GM19468 (cell line): ENCODE measurements at regions not wholly inside any gene's neighbourhood (a gene's known extent, or its start where the extent isn't known, plus 50 kb on each side); places are given as distances from the start of the nearest gene placed in this dataset.
"Not testable (repeated sequence)": the region's sequence is repeated elsewhere in the genome, so short reads cannot be mapped to it uniquely, and the experiment has no call there.

Experiments used
- ATAC-seq: cut with Tn5 transposase; IDR thresholded peaks from one replicate; pipeline ENCODE4 v1.9.1; 2021; ENCODE audit warnings: mild to moderate bottlenecking, moderate library complexity, moderate number of reproducible peaks; ENCODE audit not compliant: unreplicated experiment; ENCODE audit errors: extremely low read depth

- ATAC-seq, result not testable (repeated sequence)
Observed at GRCh38 chr1:95297906-95298305, 63.9 kb downstream of the RWDD3 start.

GRCh38 chr1:95301091-95301490 is 67.1 kb downstream of the RWDD3 start:
- no peak for ATAC-seq

DNA sequence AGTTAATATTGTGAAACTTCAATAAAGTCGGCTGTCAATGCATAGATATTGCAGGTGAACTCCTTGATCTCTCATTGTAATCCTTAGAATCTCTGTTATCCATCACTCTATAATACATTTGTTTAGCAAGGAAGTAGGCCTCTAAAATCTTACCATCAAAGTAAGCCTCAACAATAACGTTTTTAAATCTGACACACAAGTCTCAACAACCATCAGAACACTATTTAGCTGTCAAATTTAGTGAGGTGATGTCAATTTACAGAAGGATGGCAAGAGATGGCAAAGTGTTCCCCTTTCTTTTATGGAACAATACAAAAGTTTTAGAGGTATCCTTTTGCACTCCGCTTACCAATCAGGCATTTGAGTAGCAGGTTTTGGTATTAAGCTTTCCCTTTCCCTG is 67.6 kb downstream of the RWDD3 start:
- ATAC-seq, result no peak

DNA sequence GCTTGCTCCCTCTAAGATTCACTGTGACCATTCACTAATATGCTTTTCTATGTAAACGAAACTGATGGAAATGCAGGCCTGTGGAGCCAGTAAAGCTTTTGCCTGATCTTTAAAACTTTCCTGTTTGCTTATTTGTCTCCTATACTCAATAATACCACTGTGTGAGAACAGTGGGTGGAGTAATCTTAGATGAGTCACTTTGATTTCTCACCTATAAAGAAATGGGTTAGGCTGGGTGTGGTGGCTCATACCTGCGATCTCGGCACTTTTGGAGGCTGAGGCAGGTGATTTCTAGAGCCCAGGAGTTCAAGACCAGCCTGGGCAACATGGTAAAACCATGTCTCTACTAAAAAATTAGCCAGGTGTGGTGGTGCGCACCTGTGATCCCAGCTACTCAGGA is 70.8 kb downstream of the RWDD3 start:
- no peak for ATAC-seq

DNA sequence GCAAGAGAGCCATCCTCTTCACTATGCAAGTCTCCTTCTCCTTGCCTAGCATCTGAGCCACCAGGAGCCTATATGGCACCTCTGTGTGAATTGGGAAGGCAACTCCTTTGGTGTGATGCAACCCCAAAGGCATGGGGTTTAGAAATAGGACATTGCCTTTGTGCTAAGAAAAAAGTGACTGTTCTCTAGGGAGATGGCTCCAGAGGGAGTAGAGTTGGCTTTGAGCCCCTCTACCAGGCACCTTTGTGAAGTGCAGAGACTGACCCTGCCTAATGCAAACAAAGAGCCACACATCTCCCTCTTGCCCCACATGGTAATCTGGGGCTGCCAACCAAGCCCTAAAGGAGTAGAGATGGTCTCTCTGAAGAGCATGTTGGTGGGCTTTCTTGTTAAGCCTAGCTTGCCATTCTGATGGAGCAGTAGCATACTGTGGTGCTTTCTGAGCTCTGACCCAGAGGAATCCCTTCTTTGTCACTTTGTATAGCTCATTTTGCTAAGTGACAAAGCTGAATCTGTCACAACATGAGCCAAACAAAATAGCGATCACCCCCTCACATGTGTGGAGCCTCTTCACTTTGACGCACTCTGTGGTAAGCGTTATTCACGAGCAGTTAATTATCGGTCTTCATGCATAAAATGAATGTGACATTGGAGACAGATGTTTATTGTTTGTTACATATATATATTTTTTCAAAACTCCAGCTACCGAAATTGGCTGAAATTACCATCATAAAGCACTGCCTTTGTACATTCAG is 74.4 kb downstream of the RWDD3 start:
- no peak for ATAC-seq

DNA sequence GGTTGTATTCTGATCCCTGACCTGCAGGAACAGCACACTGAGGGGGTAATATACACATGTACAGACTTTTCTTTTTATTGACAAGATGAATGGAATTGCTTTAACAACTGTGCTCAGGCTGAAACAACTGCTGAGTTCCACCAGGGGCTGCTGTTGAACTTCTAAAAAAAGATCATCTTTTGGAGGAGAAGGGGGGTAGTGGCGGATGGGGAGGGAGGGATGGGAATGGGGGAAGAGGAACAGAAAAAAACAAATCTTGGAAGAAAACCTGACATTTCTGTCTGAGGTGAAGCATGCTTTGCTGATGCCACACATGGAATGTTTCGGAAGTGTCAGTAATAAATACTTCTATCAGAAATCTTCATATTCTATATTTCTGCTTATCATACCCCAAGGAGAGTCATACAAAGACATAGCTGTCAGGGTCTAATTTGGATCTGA is 75.0 kb downstream of the RWDD3 start:
- no peak for ATAC-seq

- no peak for ATAC-seq
Observed at GRCh38 chr1:95311014-95311413, 77.0 kb downstream of the RWDD3 start.

GRCh38 chr1:95311762-95312161 is 77.8 kb downstream of the RWDD3 start:
- no peak for ATAC-seq

DNA sequence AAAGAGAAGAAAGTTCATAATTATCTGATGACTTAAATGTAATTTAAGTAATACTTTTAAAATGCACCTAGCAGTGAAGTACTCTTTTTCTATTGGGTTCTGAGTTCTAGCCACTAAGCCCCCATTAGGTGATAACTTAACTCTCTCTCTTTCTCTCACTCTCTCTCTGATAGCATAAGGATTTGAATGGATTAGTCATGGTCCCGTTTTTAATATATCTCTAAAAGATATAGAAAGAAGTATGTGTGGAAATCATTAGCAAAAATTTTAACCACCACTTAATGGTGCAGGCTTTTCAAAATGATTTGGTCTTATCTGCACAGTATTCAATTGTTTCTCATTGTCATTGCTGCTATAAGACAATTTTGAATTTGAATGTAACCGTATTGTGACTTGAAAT is 78.2 kb downstream of the RWDD3 start:
- no peak for ATAC-seq

GRCh38 chr1:95313527-95313926 is 79.5 kb downstream of the RWDD3 start:
- no peak for ATAC-seq

- no peak for ATAC-seq
Observed at GRCh38 chr1:95321531-95321930, 87.5 kb downstream of the RWDD3 start.

GRCh38 chr1:95323123-95323522 is 89.1 kb downstream of the RWDD3 start:
- ATAC-seq, result no peak

DNA sequence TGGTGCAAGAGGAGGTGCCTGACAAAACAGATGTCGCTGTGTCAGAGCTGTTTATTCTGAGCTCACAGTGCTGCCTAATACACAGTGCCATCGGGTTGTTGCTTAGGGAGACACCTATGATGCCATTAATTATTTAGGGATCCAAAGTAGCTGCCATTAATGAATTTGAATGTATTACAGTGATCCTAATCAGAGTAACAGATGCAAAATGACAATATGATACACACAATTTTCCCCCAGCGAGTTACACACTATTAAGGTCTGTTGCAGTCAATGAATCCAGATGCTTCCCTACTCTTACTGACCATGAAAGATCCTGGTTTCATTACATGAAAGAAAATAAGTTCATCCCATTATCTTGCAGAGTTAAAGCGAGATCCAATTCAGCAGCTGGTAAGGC is 91.3 kb downstream of the RWDD3 start:
- no peak for ATAC-seq

- ATAC-seq, result no peak
Observed at GRCh38 chr1:95326023-95326422, 92.0 kb downstream of the RWDD3 start.

GRCh38 chr1:95332754-95333153 is 98.7 kb downstream of the RWDD3 start:
- ATAC-seq, result no peak

DNA sequence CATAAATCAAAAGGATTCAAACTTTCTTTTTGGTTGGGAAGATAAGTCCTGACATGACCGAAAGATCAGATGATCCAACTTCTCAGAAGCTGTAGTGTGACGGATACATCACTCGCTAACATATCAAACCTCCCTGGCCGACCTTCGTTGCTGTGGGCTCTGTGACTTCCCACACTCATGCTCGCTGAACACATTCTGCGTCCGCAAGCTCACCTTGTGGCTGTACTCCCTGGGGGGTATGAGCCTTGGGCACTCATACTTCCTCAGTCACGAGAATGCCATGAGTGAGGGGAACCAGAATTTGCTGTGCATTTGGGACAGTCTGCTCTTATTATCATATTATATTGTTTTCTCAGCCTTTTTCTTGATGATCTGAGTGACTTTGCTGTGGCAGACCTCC is 105.4 kb downstream of the RWDD3 start:
- no peak for ATAC-seq

DNA sequence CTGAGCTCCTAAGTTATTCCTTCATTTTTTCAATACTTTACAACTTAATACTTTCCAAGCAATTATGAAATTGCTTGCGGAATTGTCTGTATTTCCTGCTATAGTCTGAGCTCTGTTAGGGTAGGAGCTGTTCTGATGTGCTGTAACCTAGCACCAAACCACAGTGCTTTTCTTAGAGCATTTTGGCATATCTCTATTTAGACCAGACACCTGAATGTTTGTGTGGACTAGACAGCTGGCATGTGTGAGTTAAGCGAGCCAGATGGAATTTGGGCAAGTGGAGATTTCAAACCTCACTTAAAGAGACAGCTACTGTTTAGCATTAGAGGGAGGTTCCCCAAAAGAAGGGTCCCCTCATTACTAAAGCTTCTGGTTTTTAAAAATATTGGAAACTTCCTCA is 106.1 kb downstream of the RWDD3 start:
- no peak for ATAC-seq

- ATAC-seq, result no peak
Observed at GRCh38 chr1:95352767-95353166, 118.8 kb downstream of the RWDD3 start.

DNA sequence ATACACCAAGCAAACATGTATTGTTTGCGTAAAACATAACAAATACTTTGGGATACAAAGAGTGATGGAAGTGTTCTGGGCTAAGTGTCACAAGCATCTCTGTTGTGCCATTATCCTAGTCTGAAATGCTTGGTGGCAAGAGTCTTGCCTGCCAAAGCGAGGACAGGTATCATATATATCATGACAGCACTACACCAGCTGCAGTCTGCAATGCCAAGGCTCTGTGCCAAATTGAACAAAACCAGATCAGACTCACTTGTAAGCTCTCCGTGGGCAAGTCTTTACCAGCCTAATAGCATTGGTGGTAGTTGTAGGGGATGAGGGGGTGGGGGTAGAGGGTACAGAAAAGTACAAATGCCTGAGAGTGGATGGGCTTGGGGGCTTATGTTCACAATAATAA is 119.2 kb downstream of the RWDD3 start:
- no peak for ATAC-seq

- no peak for ATAC-seq
Observed at GRCh38 chr1:95364546-95364945, 130.5 kb downstream of the RWDD3 start.

GRCh38 chr1:95366498-95366897 is 132.5 kb downstream of the RWDD3 start:
- ATAC-seq, result no peak

DNA sequence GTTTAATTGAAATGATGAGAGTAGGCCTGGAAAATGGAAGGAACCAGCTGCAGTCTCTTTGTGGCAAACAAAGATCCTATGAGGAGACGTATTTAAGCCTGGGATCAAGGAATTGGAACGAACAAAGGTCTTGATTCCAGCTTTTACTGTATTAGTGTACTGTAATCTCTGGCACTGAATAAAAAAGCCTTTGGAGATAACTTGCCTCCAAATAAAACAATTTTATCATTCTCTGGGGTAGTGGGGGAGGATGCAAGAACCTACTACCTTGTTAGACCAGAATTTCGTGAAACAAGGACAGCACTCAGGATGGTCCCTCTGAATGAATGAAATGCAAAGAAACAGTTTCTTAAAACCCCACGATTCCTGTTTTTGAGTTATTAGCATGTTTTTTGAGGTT is 134.2 kb downstream of the RWDD3 start:
- ATAC-seq, result no peak
